ENCODE measurements at regions not wholly inside any gene's neighbourhood (a gene's known extent, or its start where the extent isn't known, plus 50 kb on each side); places are given as distances from the start of the nearest gene placed in this dataset.
"Not testable (repeated sequence)": the region's sequence is repeated elsewhere in the genome, so short reads cannot be mapped to it uniquely, and the experiment has no call there.

DNA sequence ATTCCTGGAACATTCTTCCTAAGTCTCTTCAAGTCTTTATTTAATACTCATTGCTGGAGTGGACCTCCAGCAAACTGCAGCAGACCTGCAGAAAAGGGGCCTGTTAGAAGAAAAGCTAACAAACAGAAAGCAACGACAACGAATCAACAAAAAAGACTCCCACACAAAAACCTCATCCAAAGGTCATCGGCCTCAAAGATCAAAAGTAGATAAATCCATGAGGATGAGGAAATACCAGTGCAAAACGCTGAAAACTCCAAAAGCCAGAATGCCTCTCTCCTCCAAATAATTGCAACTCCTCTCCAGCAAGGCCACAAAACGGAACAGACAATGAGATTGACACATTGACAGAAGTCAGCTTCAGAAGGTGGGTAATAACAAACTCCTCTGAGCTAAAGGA lies 472.2 kb downstream of the C12orf50 start:
- Histone ChIP-seq H3K9me3 (no peaks in the 10 kb centered on the region), H4K20me1 (no peaks in the 10 kb centered on the region), H3K36me3 (no peaks in the 10 kb centered on the region), H3K4me2 (no peak overlapping the region), H3K27me3 (no peaks in the 10 kb centered on the region), H3K4me1 (no peaks in the 10 kb centered on the region), H3K9ac (no peak overlapping the region), H3K4me3 (no peak overlapping the region), H3K27ac (no peak overlapping the region)
- TF ChIP-seq Cebpa-rat (IDR thresholded peaks at IDR 0.05), result no peak

DNA sequence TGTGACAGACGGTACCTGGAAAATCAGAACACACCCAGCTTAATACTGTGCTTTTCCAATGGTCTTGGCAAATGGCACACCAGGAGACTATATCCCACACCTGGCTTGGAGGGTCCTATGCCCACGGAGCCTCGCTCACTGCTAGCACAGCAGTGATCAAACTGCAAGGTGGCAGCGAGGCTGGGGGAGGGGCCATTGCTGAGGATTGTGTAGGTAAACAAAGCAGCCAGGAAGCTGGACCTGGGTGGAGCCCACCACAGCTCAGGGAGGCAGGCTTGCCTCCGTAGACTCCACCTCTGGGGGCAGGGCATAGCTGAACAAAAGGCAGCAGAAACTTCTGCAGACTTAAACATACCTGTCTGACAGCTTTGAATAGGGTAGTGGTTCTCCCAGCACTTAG lies 498.0 kb downstream of the C12orf50 start:
- not testable (repeated sequence) for H3K27me3 ChIP-seq, H3K36me3 ChIP-seq, H4K20me1 ChIP-seq, H3K4me1 ChIP-seq, H3K9me3 ChIP-seq, H3K4me2 ChIP-seq, H3K27ac ChIP-seq, H3K9ac ChIP-seq, H3K4me3 ChIP-seq

- Histone ChIP-seq H3K27ac (no peak overlapping the region), H3K27me3 (no peaks in the 10 kb centered on the region), H3K9ac (no peak overlapping the region), H3K4me3 (no peak overlapping the region), H3K4me2 (no peak overlapping the region), H3K4me1 (no peaks in the 10 kb centered on the region), H3K36me3 (no peaks in the 10 kb centered on the region), H4K20me1 (no peaks in the 10 kb centered on the region), H3K9me3 (no peaks in the 10 kb centered on the region)
- TF ChIP-seq Cebpa-rat (IDR thresholded peaks at IDR 0.05), result no peak
Observed at GRCh38 chr12:87529413-87529812, 499.8 kb downstream of the C12orf50 start.

- Histone ChIP-seq H3K36me3 (no peaks in the 10 kb centered on the region), H3K27ac (no peak overlapping the region), H3K4me3 (no peak overlapping the region), H3K4me2 (no peak overlapping the region), H3K9ac (no peak overlapping the region), H4K20me1 (no peaks in the 10 kb centered on the region), H3K27me3 (no peaks in the 10 kb centered on the region), H3K4me1 (no peaks in the 10 kb centered on the region), H3K9me3 (no peaks in the 10 kb centered on the region)
- TF ChIP-seq Cebpa-rat (IDR thresholded peaks at IDR 0.05), result no peak
Observed at GRCh38 chr12:87520968-87521367, 508.2 kb downstream of the C12orf50 start.

DNA sequence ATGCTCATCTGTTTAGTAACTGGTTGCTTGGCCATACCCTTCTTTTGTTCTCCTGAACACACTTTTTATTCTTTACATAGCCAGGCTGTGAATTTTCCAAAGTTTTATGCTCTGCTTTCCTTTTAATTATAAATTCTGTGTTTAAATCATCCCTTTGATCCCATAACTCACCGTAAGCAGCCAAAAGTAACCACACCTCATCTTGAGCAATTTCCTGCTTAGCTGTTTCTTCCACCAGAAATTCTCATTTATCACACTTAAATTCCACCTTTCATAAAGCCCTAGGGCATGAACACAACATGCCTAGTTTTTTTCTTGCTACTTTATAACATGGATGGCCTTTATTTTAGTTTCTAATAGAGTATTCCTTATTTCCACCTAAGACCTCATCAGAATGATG lies 510.7 kb downstream of the C12orf50 start:
- no peaks in the 10 kb centered on the region for H4K20me1 ChIP-seq
- H3K4me3 ChIP-seq, result no peak overlapping the region
- no peak overlapping the region for H3K4me2 ChIP-seq
- no peak for TF ChIP-seq Cebpa-rat (IDR thresholded peaks at IDR 0.05)
- H3K27ac ChIP-seq, result no peak overlapping the region
- no peaks in the 10 kb centered on the region for H3K4me1 ChIP-seq
- H3K36me3 ChIP-seq, result no peaks in the 10 kb centered on the region
- no peaks in the 10 kb centered on the region for H3K9me3 ChIP-seq
- no peaks in the 10 kb centered on the region for H3K27me3 ChIP-seq
- no peak overlapping the region for H3K9ac ChIP-seq

DNA sequence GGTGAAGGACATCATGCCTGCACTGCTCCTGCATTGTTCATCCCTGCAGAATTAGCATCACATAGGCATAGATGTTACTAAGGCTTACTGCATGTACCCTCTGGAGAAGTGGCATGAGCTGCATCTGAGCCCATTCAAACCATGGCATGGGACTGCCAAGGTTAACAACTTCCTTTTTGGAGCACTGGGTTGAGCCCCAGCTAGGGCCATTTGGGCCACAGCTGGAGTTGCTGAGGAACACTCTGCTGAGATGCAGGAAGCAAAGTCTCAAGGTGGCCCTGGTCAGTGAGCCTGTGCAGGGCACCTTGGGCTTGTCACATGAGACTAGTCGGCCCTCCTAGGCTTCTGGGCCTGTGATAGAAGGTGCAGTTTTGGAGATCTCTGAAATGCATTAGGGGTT lies 511.2 kb downstream of the C12orf50 start:
- TF ChIP-seq Cebpa-rat (IDR thresholded peaks at IDR 0.05), result no peak
- no peaks in the 10 kb centered on the region for H3K9me3 ChIP-seq

DNA sequence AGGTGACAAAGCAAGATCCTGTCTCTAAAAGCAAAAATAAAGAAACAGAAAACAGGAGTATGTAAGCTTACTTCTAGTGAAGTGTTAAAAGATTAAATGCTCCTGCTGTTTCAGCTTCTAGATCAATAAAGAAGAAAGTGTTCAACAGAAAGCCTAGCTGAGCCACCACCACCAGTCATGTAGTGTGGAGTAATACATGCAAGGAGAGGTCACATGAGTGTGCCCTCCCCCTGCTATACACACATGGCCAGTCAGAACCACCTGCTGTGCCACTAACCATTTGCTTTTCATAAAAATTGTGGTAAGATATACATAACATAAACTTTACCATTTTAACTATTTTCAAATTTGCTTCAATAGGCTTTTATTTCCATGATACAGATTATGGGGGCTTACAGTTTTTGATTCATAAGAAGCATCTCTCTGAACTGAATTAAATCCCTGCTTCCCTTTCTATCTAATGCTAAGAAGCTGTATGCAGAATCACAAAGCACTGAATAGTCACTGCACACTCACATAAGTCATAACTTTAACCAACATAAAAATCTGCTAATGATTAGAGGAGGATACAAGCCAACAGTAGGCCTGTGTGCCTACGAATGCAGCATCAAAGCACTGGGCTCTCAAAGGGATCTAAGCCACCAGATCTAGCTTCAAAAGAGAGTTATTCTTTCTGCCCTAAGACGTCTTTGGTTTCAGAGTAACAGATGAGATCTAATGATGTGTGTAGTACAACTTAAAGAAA lies 515.5 kb downstream of the C12orf50 start:
- no peak overlapping the region for H3K9ac ChIP-seq
- H3K4me2 ChIP-seq, result no peak overlapping the region
- H3K4me1 ChIP-seq, result no peaks in the 10 kb centered on the region
- no peak overlapping the region for H3K27ac ChIP-seq
- H3K27me3 ChIP-seq, result no peaks in the 10 kb centered on the region
- no peaks in the 10 kb centered on the region for H3K36me3 ChIP-seq
- H3K9me3 ChIP-seq, result no peaks in the 10 kb centered on the region
- no peaks in the 10 kb centered on the region for H4K20me1 ChIP-seq
- no peak for TF ChIP-seq Cebpa-rat (IDR thresholded peaks at IDR 0.05)
- no peak overlapping the region for H3K4me3 ChIP-seq

More for the DNA sequence above, 511.2 kb downstream of the C12orf50 start:
- H3K4me2 ChIP-seq, result no peak overlapping the region
- no peaks in the 10 kb centered on the region for H3K36me3 ChIP-seq
- no peaks in the 10 kb centered on the region for H3K27me3 ChIP-seq
- no peaks in the 10 kb centered on the region for H4K20me1 ChIP-seq
- no peak overlapping the region for H3K27ac ChIP-seq
- H3K9ac ChIP-seq, result no peak overlapping the region
- no peak overlapping the region for H3K4me3 ChIP-seq
- no peaks in the 10 kb centered on the region for H3K4me1 ChIP-seq

DNA sequence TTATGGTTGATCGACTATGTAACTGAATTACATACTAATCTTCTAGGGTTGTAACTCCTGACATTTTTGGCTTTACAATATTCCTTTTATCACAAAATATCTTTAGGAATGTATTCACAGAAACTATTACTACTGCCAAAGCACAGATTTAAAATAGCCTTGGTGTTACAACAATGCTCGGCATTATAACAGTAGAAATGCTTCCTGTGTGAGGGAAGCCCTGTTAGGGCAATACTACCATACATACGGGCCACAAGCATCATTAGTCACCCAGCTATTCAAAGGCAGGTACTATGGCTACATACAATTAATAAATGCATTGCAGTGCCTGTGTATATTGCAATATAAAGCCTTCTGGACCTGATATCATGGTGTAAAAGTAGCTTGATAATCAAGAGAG lies 517.8 kb downstream of the C12orf50 start:
- H3K36me3 ChIP-seq, result no peaks in the 10 kb centered on the region
- no peak for TF ChIP-seq Cebpa-rat (IDR thresholded peaks at IDR 0.05)
- no peak overlapping the region for H3K4me2 ChIP-seq

GRCh38 chr12:87509237-87509820 lies 519.9 kb downstream of the C12orf50 start:
- H3K4me1 ChIP-seq, result no peaks in the 10 kb centered on the region
- no peaks in the 10 kb centered on the region for H4K20me1 ChIP-seq
- no peaks in the 10 kb centered on the region for H3K27me3 ChIP-seq
- H3K27ac ChIP-seq, result no peak overlapping the region
- H3K36me3 ChIP-seq, result no peaks in the 10 kb centered on the region
- H3K9me3 ChIP-seq, result no peaks in the 10 kb centered on the region
- no peak overlapping the region for H3K4me2 ChIP-seq
- no peak overlapping the region for H3K4me3 ChIP-seq
- H3K9ac ChIP-seq, result no peak overlapping the region
- TF ChIP-seq Cebpa-rat (IDR thresholded peaks at IDR 0.05), result no peak

More for the DNA sequence above, 517.8 kb downstream of the C12orf50 start:
- Histone ChIP-seq H3K27me3 (no peaks in the 10 kb centered on the region), H4K20me1 (no peaks in the 10 kb centered on the region), H3K9ac (no peak overlapping the region), H3K27ac (no peak overlapping the region), H3K9me3 (no peaks in the 10 kb centered on the region), H3K4me3 (no peak overlapping the region), H3K4me1 (no peaks in the 10 kb centered on the region)

- Histone ChIP-seq H3K27ac (no peak overlapping the region), H3K9ac (no peak overlapping the region), H3K4me3 (no peak overlapping the region), H3K4me1 (no peaks in the 10 kb centered on the region), H3K36me3 (no peaks in the 10 kb centered on the region), H3K27me3 (no peaks in the 10 kb centered on the region), H3K4me2 (no peak overlapping the region), H3K9me3 (no peaks in the 10 kb centered on the region), H4K20me1 (no peaks in the 10 kb centered on the region)
- TF ChIP-seq Cebpa-rat (IDR thresholded peaks at IDR 0.05), result no peak
Observed at GRCh38 chr12:87491598-87491997, 537.6 kb downstream of the C12orf50 start.
